Right lobe of liver (tissue), 4 donors: ENCODE measurements at regions not wholly inside any gene's neighbourhood (a gene's known extent, or its start where the extent isn't known, plus 50 kb on each side); places are given as distances from the start of the nearest gene placed in this dataset.

Source experiments
- CTCF ChIP-seq, 4 donors: fragments of 200-600 bp in 3 of 4; fragments of 450-650 bp in 1 of 4; IDR thresholded peaks; one replicate each; pipeline versions ENCODE4 v1.5.1 to v1.8.0; 2016 to 2022; ENCODE audit warnings: antibody characterized with exemption in 4 of 4, mild to moderate bottlenecking in 2 of 4
- POLR2A ChIP-seq: fragments of 450-650 bp; IDR thresholded peaks from one replicate; pipeline ENCODE4 v1.6.1; 2017; ENCODE audit warnings: antibody characterized with exemption, mild to moderate bottlenecking
- donor health status: DM: no; HTN: no; CAD: no.
- donor health status: DM: no; HTN: no; CAD: no.
- donor health status: DM: no; HTN: yes; CAD: no.

- TF ChIP-seq POLR2A (no peak), CTCF (IDR thresholded peaks at IDR 0.05) (no peak)
These were observed 492.4 kb upstream of the TMPO start for GRCh38 chr12:98022961-98023360.
